GM12891 (cell line): ENCODE measurements at regions not wholly inside any gene's neighbourhood (a gene's known extent, or its start where the extent isn't known, plus 50 kb on each side); places are given as distances from the start of the nearest gene placed in this dataset.

Experiments used
- POLR2A ChIP-seq: IDR thresholded peaks from 2 replicates; pipeline ENCODE4 v1.6.1; 2011; ENCODE audit warnings: low read depth, low read length, control low read depth
- POLR2AphosphoS5 ChIP-seq: IDR thresholded peaks from 2 replicates; pipeline ENCODE4 v1.6.1; 2011; ENCODE audit warnings: low read depth, low read length, control low read depth
- POU2F2 ChIP-seq: IDR thresholded peaks from 2 replicates; pipeline ENCODE4 v1.6.1; 2011; ENCODE audit warnings: low read depth, mild to moderate bottlenecking, control low read depth, low read length, moderate library complexity
- SPI1 ChIP-seq: IDR thresholded peaks from 2 replicates; pipeline ENCODE4 v1.6.1; 2011; ENCODE audit warnings: low read depth, low read length, control low read depth
- TAF1 ChIP-seq: IDR thresholded peaks from 2 replicates; pipeline ENCODE4 v1.6.1; 2011; ENCODE audit warnings: low read depth, low read length, control low read depth

DNA sequence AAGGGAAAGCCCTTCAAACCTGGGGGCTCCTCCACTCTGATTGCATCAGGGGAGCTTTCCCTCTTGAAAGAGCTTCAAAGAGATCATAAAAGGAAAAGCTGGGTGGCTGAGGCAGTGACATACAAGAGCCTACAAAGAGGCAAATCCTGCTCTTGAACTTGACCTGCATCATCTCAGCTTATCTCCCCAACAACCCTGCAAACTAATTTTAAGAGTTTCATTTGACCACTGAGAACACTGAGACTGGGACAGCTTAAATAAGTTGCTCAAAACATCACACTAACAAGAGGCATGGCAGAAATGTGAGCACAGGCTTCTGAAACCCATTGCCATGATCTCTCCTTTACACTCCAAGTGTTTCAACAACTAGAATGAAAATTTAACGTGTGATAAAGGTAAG is 101.6 kb upstream of the PPARGC1A start:
- no peak for TF ChIP-seq POLR2A
- no peak for TF ChIP-seq TAF1
- no peak for TF ChIP-seq POU2F2
- TF ChIP-seq POLR2AphosphoS5 = no peak
- no peak for TF ChIP-seq SPI1
